ENCODE measurements at regions not wholly inside any gene's neighbourhood (a gene's known extent, or its start where the extent isn't known, plus 50 kb on each side); places are given as distances from the start of the nearest gene placed in this dataset.

DNA sequence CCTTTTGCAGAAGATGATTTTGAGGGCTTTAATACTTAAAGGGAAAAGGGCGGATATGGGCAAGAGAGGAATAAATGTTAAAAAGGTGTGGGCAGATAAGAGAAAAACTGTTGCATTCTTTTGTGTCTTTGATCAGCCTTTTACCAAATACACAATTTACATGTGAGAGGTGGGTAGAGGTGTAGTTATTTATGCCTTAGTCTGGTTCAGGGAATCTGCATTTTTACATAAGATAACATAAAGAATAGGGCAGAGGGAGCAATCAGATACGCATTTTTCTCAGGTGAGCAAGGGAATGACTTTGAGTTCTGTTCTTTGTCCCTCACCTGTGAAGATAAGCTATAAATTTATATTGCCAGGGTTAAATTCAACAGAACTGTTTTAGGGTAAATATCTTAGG lies 708.4 kb upstream of the SLITRK1 start:
- TF ChIP-seq, protein P1, sequence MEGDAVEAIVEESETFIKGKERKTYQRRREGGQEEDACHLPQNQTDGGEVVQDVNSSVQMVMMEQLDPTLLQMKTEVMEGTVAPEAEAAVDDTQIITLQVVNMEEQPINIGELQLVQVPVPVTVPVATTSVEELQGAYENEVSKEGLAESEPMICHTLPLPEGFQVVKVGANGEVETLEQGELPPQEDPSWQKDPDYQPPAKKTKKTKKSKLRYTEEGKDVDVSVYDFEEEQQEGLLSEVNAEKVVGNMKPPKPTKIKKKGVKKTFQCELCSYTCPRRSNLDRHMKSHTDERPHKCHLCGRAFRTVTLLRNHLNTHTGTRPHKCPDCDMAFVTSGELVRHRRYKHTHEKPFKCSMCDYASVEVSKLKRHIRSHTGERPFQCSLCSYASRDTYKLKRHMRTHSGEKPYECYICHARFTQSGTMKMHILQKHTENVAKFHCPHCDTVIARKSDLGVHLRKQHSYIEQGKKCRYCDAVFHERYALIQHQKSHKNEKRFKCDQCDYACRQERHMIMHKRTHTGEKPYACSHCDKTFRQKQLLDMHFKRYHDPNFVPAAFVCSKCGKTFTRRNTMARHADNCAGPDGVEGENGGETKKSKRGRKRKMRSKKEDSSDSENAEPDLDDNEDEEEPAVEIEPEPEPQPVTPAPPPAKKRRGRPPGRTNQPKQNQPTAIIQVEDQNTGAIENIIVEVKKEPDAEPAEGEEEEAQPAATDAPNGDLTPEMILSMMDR (conservative IDR thresholded peaks at IDR 0.05 in 1 of 2, IDR thresholded peaks at IDR 0.05 in 1 of 2; ENCODE audit: low read depth in 1 of 2, low read length in 2 of 2) = no peak
- TF ChIP-seq EZH2 (IDR thresholded peaks at IDR 0.05; ENCODE audit: low read length, missing control alignments) = no peak
